ENCODE measurements at regions not wholly inside any gene's neighbourhood (a gene's known extent, or its start where the extent isn't known, plus 50 kb on each side); places are given as distances from the start of the nearest gene placed in this dataset.

DNA sequence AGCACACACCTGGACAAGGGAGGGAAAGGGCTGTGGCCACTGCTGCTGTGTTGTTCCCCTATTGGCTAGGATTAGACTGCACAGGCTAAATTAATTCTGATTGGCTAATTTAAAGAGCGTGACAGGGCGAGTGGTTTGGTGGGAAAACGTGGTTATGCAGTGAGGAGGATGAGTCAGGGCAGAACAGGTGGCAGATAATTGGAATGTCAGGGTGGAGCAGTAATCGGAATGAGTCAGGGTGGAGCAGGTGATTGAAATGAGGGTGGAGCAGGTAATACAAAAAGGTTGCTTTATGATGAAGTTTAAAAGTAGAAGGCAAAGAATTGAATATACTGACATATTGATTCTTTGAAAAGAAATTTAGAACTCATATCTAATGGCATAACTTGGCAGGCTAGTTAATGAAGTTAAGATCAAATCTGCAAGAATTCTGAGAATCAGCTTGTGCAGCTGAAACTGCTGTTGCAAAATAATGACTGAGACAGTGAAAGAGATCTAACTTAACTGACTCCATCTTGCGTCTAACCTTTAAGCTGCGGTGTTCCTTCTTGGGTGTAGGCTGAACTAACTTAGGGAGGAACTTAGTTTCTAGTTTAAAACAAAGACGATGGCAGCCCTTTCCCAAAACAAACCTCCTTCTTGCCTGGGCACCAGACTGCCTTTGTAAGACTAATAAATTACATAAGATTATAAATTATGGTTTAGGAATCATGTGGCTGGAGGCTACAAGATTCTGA lies 174.3 kb downstream of the UTP18 start:
- 83 to 84% methylated on average over 7 of the region's 7 CpGs for WGBS, 2 donors
- Histone ChIP-seq H3K4me1 (no peaks in the 10 kb centered on the region), H3K36me3 (no peaks in the 10 kb centered on the region), H3K4me3 (no peak overlapping the region), H3K27me3 (no peaks in the 10 kb centered on the region), H3K27ac (no peak overlapping the region), H3K9me3 (no peaks in the 10 kb centered on the region)
- TF ChIP-seq POLR2A (IDR thresholded peaks at IDR 0.05) (no peak), EP300 (IDR thresholded peaks at IDR 0.05) (no peak)
- TF ChIP-seq, protein P1, sequence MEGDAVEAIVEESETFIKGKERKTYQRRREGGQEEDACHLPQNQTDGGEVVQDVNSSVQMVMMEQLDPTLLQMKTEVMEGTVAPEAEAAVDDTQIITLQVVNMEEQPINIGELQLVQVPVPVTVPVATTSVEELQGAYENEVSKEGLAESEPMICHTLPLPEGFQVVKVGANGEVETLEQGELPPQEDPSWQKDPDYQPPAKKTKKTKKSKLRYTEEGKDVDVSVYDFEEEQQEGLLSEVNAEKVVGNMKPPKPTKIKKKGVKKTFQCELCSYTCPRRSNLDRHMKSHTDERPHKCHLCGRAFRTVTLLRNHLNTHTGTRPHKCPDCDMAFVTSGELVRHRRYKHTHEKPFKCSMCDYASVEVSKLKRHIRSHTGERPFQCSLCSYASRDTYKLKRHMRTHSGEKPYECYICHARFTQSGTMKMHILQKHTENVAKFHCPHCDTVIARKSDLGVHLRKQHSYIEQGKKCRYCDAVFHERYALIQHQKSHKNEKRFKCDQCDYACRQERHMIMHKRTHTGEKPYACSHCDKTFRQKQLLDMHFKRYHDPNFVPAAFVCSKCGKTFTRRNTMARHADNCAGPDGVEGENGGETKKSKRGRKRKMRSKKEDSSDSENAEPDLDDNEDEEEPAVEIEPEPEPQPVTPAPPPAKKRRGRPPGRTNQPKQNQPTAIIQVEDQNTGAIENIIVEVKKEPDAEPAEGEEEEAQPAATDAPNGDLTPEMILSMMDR (IDR thresholded peaks at IDR 0.05) = no peak
- DNase-seq (ENCODE audit: low spot score in 2 of 2) = no peak

DNA sequence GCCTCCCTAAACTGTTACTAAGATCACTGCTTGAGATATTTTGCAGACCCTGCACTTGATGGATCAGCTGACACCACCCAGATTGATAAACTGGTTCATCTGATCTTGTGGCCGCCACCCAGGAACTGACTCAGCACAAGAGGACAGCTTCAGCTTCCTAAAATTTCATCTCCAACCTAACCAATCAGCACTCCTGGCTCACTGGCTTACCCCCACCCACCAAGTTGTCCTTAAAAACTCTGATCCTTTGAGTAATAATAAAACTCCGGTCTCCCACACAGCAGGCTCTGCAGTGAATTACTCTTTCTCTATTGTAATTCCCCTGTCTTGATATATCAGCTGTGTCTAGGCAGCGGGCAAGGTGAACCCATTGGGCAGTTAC lies 174.8 kb downstream of the UTP18 start:
- no peak overlapping the region for H3K27ac ChIP-seq
- DNase-seq (ENCODE audit: low spot score in 2 of 2) = no peak
- no peak for TF ChIP-seq EP300 (IDR thresholded peaks at IDR 0.05)
- no peak for TF ChIP-seq POLR2A (IDR thresholded peaks at IDR 0.05)
- TF ChIP-seq, protein P1 (IDR thresholded peaks at IDR 0.05) = no peak
- H3K9me3 ChIP-seq = no peaks in the 10 kb centered on the region
- no peaks in the 10 kb centered on the region for H3K36me3 ChIP-seq
- 77 to 79% methylated on average over 3 of the region's 3 CpGs for WGBS, 2 donors
- H3K4me3 ChIP-seq = no peak overlapping the region
- no peaks in the 10 kb centered on the region for H3K4me1 ChIP-seq
- H3K27me3 ChIP-seq = no peaks in the 10 kb centered on the region

- no peak overlapping the region for H3K27ac ChIP-seq
- TF ChIP-seq, protein P1 (IDR thresholded peaks at IDR 0.05) = peak in 1 of 5 experiments; percentile 12
- TF ChIP-seq EP300 (IDR thresholded peaks at IDR 0.05) = no peak
- TF ChIP-seq POLR2A (IDR thresholded peaks at IDR 0.05) = no peak
- no peaks in the 10 kb centered on the region for H3K4me1 ChIP-seq
- no peaks in the 10 kb centered on the region for H3K9me3 ChIP-seq
- no peaks in the 10 kb centered on the region for H3K36me3 ChIP-seq
- no peaks in the 10 kb centered on the region for H3K27me3 ChIP-seq
- DNase-seq (ENCODE audit: low spot score in 2 of 2) = peak in 1 of 2 donors; percentile 17
- 39 to 44% methylated on average over 5 of the region's 5 CpGs for WGBS, 2 donors
- no peak overlapping the region for H3K4me3 ChIP-seq
These were observed 175.3 kb downstream of the UTP18 start for GRCh38 chr17:51435641-51436091.

DNA sequence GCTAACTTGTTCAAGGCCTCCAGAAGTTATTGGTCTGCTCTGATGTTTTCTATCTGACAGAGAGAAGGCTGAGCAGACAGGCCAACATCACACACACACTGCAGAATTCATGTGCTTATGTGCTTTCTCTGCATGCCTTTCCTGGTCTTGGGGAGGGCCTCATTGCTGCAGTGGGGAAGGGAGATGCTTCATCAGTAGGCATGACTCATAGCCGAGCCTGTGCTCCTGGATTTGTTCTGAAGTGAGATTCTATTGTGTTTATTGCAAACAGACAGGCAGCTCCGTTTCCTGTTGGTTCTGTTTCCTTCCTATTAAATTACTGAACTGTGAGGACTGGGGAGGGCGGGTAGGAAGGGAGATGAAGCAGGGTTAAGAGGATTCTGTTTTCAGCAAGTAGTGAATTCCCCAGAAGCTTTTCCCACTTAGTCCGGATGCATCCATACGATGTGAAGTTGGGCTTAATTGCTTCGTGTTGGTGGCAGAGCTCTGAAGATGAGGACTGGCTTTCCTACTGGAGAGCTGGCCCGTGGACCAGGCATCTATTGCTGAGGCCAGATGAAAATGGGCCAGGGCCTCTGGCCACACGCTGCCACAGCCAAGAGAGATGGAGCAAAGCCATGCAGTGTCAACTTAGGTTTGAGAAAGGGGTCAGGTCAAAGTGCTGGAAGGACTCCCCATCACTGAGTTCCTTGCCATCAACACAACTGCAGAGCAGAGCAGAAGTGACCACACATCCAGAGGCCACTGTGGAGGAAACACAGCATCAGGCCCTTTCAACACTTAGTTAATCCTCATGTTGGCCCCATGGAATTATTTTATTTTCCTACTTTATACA lies 179.3 kb downstream of the UTP18 start:
- Histone ChIP-seq H3K9me3 (no peaks in the 10 kb centered on the region), H3K27ac (no peak overlapping the region), H3K4me1 (no peaks in the 10 kb centered on the region), H3K27me3 (no peaks in the 10 kb centered on the region), H3K36me3 (no peaks in the 10 kb centered on the region), H3K4me3 (no peak overlapping the region)
- no peak for DNase-seq (ENCODE audit: low spot score in 2 of 2)
- TF ChIP-seq, protein P1 (IDR thresholded peaks at IDR 0.05) = no peak
- no peak for TF ChIP-seq POLR2A (IDR thresholded peaks at IDR 0.05)
- TF ChIP-seq EP300 (IDR thresholded peaks at IDR 0.05) = no peak
- WGBS, 2 donors = 47 to 61% methylated on average over 8 of the region's 8 CpGs

DNA sequence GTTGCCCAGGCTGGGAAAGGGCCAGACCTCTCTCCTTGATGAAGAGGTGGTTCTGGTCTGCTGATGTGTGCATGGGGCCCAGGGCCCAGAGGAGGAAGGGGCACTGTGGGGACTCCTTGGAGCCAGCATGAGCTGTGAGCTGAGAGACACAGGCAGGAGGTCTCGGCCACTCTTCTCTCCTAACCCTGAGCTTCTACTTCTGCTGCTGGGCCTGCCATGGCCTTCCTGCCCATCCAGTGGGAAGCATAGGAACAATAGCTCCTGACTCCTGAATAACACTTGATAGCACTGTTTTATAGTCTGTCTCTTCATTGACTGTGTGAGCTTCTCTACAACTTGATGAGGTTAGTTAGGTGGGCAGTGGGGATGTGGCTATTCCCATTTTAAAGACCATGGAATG lies 181.1 kb downstream of the UTP18 start:
- no peaks in the 10 kb centered on the region for H3K4me1 ChIP-seq
- no peak for DNase-seq (ENCODE audit: low spot score in 2 of 2)
- TF ChIP-seq POLR2A (IDR thresholded peaks at IDR 0.05) (no peak), EP300 (IDR thresholded peaks at IDR 0.05) (no peak)
- TF ChIP-seq, protein P1 (IDR thresholded peaks at IDR 0.05) = no peak
- whole genome bisulfite sequencing, 2 donors = 90 to 100% methylated on average over 1 of the region's 1 CpG
- no peak overlapping the region for H3K27ac ChIP-seq
- H3K27me3 ChIP-seq = no peaks in the 10 kb centered on the region
- H3K4me3 ChIP-seq = no peak overlapping the region
- no peaks in the 10 kb centered on the region for H3K36me3 ChIP-seq
- H3K9me3 ChIP-seq = no peaks in the 10 kb centered on the region
